Hepatocyte (in vitro differentiated cells): ENCODE measurements at regions not wholly inside any gene's neighbourhood (a gene's known extent, or its start where the extent isn't known, plus 50 kb on each side); places are given as distances from the start of the nearest gene placed in this dataset.

Experiments used
- CTCF ChIP-seq: fragments of 200-600 bp; sonication (generic); IDR thresholded peaks from 2 replicates; pipeline ENCODE4 v1.5.1; 2016; ENCODE audit warnings: antibody characterized with exemption, mild to moderate bottlenecking; ENCODE audit not compliant: poor library complexity
- EZH2 ChIP-seq: fragments of 200-600 bp; sonication (generic); IDR thresholded peaks from 2 replicates; pipeline ENCODE4 v1.6.1; 2016; ENCODE audit warnings: antibody characterized with exemption, mild to moderate bottlenecking, borderline replicate concordance
- EZH2phosphoT487 ChIP-seq: fragments of 200-600 bp; sonication (generic); IDR thresholded peaks from one replicate; pipeline ENCODE4 v1.6.1; 2018; ENCODE audit warnings: antibody characterized with exemption, mild to moderate bottlenecking, low read depth, moderate library complexity; ENCODE audit not compliant: unreplicated experiment, severe bottlenecking

GRCh38 chr18:56509656-56510055, 128.7 kb downstream of the TXNL1 start:
- TF ChIP-seq EZH2 (no peak), CTCF (no peak), EZH2phosphoT487 (no peak)
